Mononuclear cell (primary cell): ENCODE measurements at regions not wholly inside any gene's neighbourhood (a gene's known extent, or its start where the extent isn't known, plus 50 kb on each side); places are given as distances from the start of the nearest gene placed in this dataset.
"Not testable (repeated sequence)": the region's sequence is repeated elsewhere in the genome, so short reads cannot be mapped to it uniquely, and the experiment has no call there.

Source experiments
- H3K27me3 ChIP-seq: 2 replicates; pipeline ENCODE4 v1.6.0; 2011; ENCODE audit warnings: low read length, control low read depth; ENCODE audit not compliant: insufficient read depth
- H3K4me1 ChIP-seq: 2 replicates; pipeline ENCODE4 v1.5.1; 2011; ENCODE audit warnings: mild to moderate bottlenecking, low read length, control low read depth; ENCODE audit not compliant: insufficient read depth
- H3K4me3 ChIP-seq: 2 replicates; pipeline ENCODE4 v1.5.1; 2011; ENCODE audit warnings: mild to moderate bottlenecking, low read length, moderate library complexity
- H3K9me3 ChIP-seq: 2 replicates; pipeline ENCODE4 v1.5.1; 2011; ENCODE audit warnings: low read depth, mild to moderate bottlenecking, control low read depth, low read length

- not testable (repeated sequence) for H3K9me3 ChIP-seq, H3K4me1 ChIP-seq, H3K4me3 ChIP-seq
These were observed 477.7 kb upstream of the ARHGEF26 start for GRCh38 chr3:153643471-153643870.

GRCh38 chr3:153649286-153649839 is 471.8 kb upstream of the ARHGEF26 start:
- Histone ChIP-seq H3K4me3 (no peak overlapping the region), H3K4me1 (no peaks in the 10 kb centered on the region), H3K9me3 (no peaks in the 10 kb centered on the region), H3K27me3 (no peaks in the 10 kb centered on the region)

More at GRCh38 chr3:153643471-153643870, 477.7 kb upstream of the ARHGEF26 start:
- H3K27me3 ChIP-seq: not testable (repeated sequence)

- no peaks in the 10 kb centered on the region for H3K4me1 ChIP-seq
- H3K27me3 ChIP-seq: no peaks in the 10 kb centered on the region
- H3K9me3 ChIP-seq: no peaks in the 10 kb centered on the region
- H3K4me3 ChIP-seq: no peak overlapping the region
These were observed 469.1 kb upstream of the ARHGEF26 start for GRCh38 chr3:153652076-153652475.

GRCh38 chr3:153657046-153657445 is 464.1 kb upstream of the ARHGEF26 start:
- Histone ChIP-seq H3K4me1 (no peaks in the 10 kb centered on the region), H3K9me3 (no peaks in the 10 kb centered on the region), H3K27me3 (no peaks in the 10 kb centered on the region), H3K4me3 (no peak overlapping the region)

GRCh38 chr3:153657461-153657860 is 463.7 kb upstream of the ARHGEF26 start:
- H3K9me3 ChIP-seq: no peaks in the 10 kb centered on the region

GRCh38 chr3:153658136-153658535 is 463.1 kb upstream of the ARHGEF26 start:
- Histone ChIP-seq H3K27me3 (no peaks in the 10 kb centered on the region), H3K4me3 (no peak overlapping the region), H3K9me3 (no peaks in the 10 kb centered on the region), H3K4me1 (no peaks in the 10 kb centered on the region)

More at GRCh38 chr3:153657461-153657860, 463.7 kb upstream of the ARHGEF26 start:
- H3K27me3 ChIP-seq: no peaks in the 10 kb centered on the region
- H3K4me3 ChIP-seq: no peak overlapping the region
- H3K4me1 ChIP-seq: no peaks in the 10 kb centered on the region

GRCh38 chr3:153666991-153667740 is 454.0 kb upstream of the ARHGEF26 start:
- Histone ChIP-seq H3K4me1 (no peaks in the 10 kb centered on the region), H3K9me3 (no peaks in the 10 kb centered on the region), H3K27me3 (no peaks in the 10 kb centered on the region), H3K4me3 (no peak overlapping the region)

- Histone ChIP-seq H3K27me3 (no peaks in the 10 kb centered on the region), H3K4me3 (no peak overlapping the region), H3K9me3 (no peaks in the 10 kb centered on the region), H3K4me1 (no peaks in the 10 kb centered on the region)
These were observed 451.7 kb upstream of the ARHGEF26 start for GRCh38 chr3:153669527-153669926.

GRCh38 chr3:153670577-153670976 is 450.6 kb upstream of the ARHGEF26 start:
- Histone ChIP-seq H3K9me3 (no peaks in the 10 kb centered on the region), H3K4me3 (no peak overlapping the region), H3K27me3 (no peaks in the 10 kb centered on the region), H3K4me1 (no peaks in the 10 kb centered on the region)

GRCh38 chr3:153673853-153674252 is 447.3 kb upstream of the ARHGEF26 start:
- peaks cover 4% of the 10 kb centered on the region for H3K4me1 ChIP-seq
- H3K4me3 ChIP-seq: no peak overlapping the region
- H3K9me3 ChIP-seq: no peaks in the 10 kb centered on the region
- H3K27me3 ChIP-seq: no peaks in the 10 kb centered on the region

GRCh38 chr3:153679714-153680113 is 441.5 kb upstream of the ARHGEF26 start:
- H3K4me1 ChIP-seq: peaks cover 14% of the 10 kb centered on the region
- H3K27me3 ChIP-seq: no peaks in the 10 kb centered on the region
- no peaks in the 10 kb centered on the region for H3K9me3 ChIP-seq
- no peak overlapping the region for H3K4me3 ChIP-seq

- H3K4me3 ChIP-seq: no peak overlapping the region
- H3K9me3 ChIP-seq: no peaks in the 10 kb centered on the region
- peaks cover 14% of the 10 kb centered on the region for H3K4me1 ChIP-seq
- H3K27me3 ChIP-seq: no peaks in the 10 kb centered on the region
These were observed 440.7 kb upstream of the ARHGEF26 start for GRCh38 chr3:153680526-153680925.

- no peaks in the 10 kb centered on the region for H3K27me3 ChIP-seq
- H3K4me3 ChIP-seq: no peak overlapping the region
- H3K4me1 ChIP-seq: peaks cover 14% of the 10 kb centered on the region
- no peaks in the 10 kb centered on the region for H3K9me3 ChIP-seq
These were observed 440.1 kb upstream of the ARHGEF26 start for GRCh38 chr3:153681057-153681456.

- H3K27me3 ChIP-seq: no peaks in the 10 kb centered on the region
- H3K4me1 ChIP-seq: no peaks in the 10 kb centered on the region
- H3K4me3 ChIP-seq: no peak overlapping the region
- H3K9me3 ChIP-seq: no peaks in the 10 kb centered on the region
These were observed 432.7 kb upstream of the ARHGEF26 start for GRCh38 chr3:153688301-153689120.

GRCh38 chr3:153693207-153693606 is 428.0 kb upstream of the ARHGEF26 start:
- Histone ChIP-seq H3K27me3 (no peaks in the 10 kb centered on the region), H3K9me3 (no peaks in the 10 kb centered on the region), H3K4me1 (no peaks in the 10 kb centered on the region), H3K4me3 (no peak overlapping the region)
